ENCODE measurements at regions not wholly inside any gene's neighbourhood (a gene's known extent, or its start where the extent isn't known, plus 50 kb on each side); places are given as distances from the start of the nearest gene placed in this dataset.

GRCh38 chr2:216920937-216921456 is 61.1 kb upstream of the TNP1 start:
- no peak for DNase-seq

GRCh38 chr2:216920143-216920876 is 60.4 kb upstream of the TNP1 start:
- no peak for DNase-seq

- no peak for DNase-seq
These were observed 58.3 kb upstream of the TNP1 start for GRCh38 chr2:216918088-216918680.

GRCh38 chr2:216916956-216917650 is 57.2 kb upstream of the TNP1 start:
- no peak for DNase-seq

- DNase-seq = no peak
These were observed 55.8 kb upstream of the TNP1 start for GRCh38 chr2:216915557-216916150.

- DNase-seq = no peak
These were observed 54.6 kb upstream of the TNP1 start for GRCh38 chr2:216914491-216914890.

- DNase-seq = no peak
These were observed 52.0 kb upstream of the TNP1 start for GRCh38 chr2:216911886-216912285.

- no peak for DNase-seq
These were observed 51.1 kb upstream of the TNP1 start for GRCh38 chr2:216911008-216911407.

GRCh38 chr2:216909541-216910210 is 49.8 kb upstream of the TNP1 start:
- no peak for DNase-seq

Data from DMS79 treated with DMSO at 0.1 percent for 48 hours (cell line).